Endodermal cell (in vitro differentiated cells): ENCODE measurements at regions not wholly inside any gene's neighbourhood (a gene's known extent, or its start where the extent isn't known, plus 50 kb on each side); places are given as distances from the start of the nearest gene placed in this dataset.
"Not testable (repeated sequence)": the region's sequence is repeated elsewhere in the genome, so short reads cannot be mapped to it uniquely, and the experiment has no call there.

Experiments used
- DNase-seq: peaks from one replicate; pipeline ENCODE4 v3.0.0-alpha.2; 2017
- H3K27ac ChIP-seq: 2 replicates; pipeline ENCODE4 v1.5.1; 2013; ENCODE audit warnings: mild to moderate bottlenecking, low read depth, low read length, moderate library complexity
- H3K27me3 ChIP-seq: 2 replicates; pipeline ENCODE4 v1.6.1; 2013; ENCODE audit warnings: mild to moderate bottlenecking, low read length, moderate library complexity; ENCODE audit not compliant: insufficient read depth, control insufficient read depth, poor library complexity, severe bottlenecking
- H3K36me3 ChIP-seq: 2 replicates; pipeline ENCODE4 v1.7.0; 2013; ENCODE audit warnings: mild to moderate bottlenecking, low read length, moderate library complexity; ENCODE audit not compliant: control insufficient read depth, insufficient read depth
- H3K4me1 ChIP-seq: one replicate; pipeline ENCODE4 v1.7.0; 2013; ENCODE audit warnings: low read length; ENCODE audit not compliant: control insufficient read depth, insufficient read depth
- H3K4me3 ChIP-seq: 2 replicates; pipeline ENCODE4 v1.5.1; 2013; ENCODE audit warnings: mild to moderate bottlenecking, low read length, moderate library complexity
- H3K9ac ChIP-seq: 2 replicates; pipeline ENCODE4 v1.6.1; 2013; ENCODE audit warnings: mild to moderate bottlenecking, low read length, moderate library complexity; ENCODE audit not compliant: poor library complexity, severe bottlenecking; ENCODE audit errors: extremely low read depth
- H3K9me3 ChIP-seq: 2 replicates; pipeline ENCODE4 v1.6.1; 2013; ENCODE audit warnings: mild to moderate bottlenecking, low read length, moderate library complexity; ENCODE audit not compliant: control insufficient read depth
- H3K27ac Mint-ChIP-seq: 2 replicates; pipeline ENCODE4 v1.8.0; 2020; ENCODE audit warnings: mixed read lengths
- H3K27me3 Mint-ChIP-seq: 2 replicates; pipeline ENCODE4 v1.8.0; 2021; ENCODE audit warnings: mild to moderate bottlenecking, mixed read lengths; ENCODE audit not compliant: insufficient read depth
- H3K36me3 Mint-ChIP-seq: 2 replicates; pipeline ENCODE4 v1.8.0; 2020; ENCODE audit warnings: low read depth, mixed read lengths
- H3K4me1 Mint-ChIP-seq: 2 replicates; pipeline ENCODE4 v1.8.0; 2020; ENCODE audit warnings: mixed read lengths
- H3K4me3 Mint-ChIP-seq: 2 replicates; pipeline ENCODE4 v1.8.0; 2020; ENCODE audit warnings: mild to moderate bottlenecking, moderate library complexity, mixed read lengths
- H3K9me3 Mint-ChIP-seq: 2 replicates; pipeline ENCODE4 v1.8.0; 2020; ENCODE audit warnings: mild to moderate bottlenecking, mixed read lengths
- WGBS, 2 experiments: methylation state at CpG; one replicate each; pipeline versions ENCODE4 v1.1.5 to v1.1.7; 2013; ENCODE audit warnings: missing lambda C conversion rate in 2 of 2, mixed read lengths in 1 of 2; ENCODE audit not compliant: insufficient coverage in 1 of 2, insufficient read length in 1 of 2; 5-methylcytosine and 5-hydroxymethylcytosine counted together
- TF ChIP-seq, protein P1 (sequence below): fragments of 200-600 bp; sonication (generic); conservative IDR thresholded peaks from 2 replicates; pipeline ENCODE4 v1.5.0; 2021; ENCODE audit warnings: antibody characterized with exemption, mild to moderate bottlenecking

DNA sequence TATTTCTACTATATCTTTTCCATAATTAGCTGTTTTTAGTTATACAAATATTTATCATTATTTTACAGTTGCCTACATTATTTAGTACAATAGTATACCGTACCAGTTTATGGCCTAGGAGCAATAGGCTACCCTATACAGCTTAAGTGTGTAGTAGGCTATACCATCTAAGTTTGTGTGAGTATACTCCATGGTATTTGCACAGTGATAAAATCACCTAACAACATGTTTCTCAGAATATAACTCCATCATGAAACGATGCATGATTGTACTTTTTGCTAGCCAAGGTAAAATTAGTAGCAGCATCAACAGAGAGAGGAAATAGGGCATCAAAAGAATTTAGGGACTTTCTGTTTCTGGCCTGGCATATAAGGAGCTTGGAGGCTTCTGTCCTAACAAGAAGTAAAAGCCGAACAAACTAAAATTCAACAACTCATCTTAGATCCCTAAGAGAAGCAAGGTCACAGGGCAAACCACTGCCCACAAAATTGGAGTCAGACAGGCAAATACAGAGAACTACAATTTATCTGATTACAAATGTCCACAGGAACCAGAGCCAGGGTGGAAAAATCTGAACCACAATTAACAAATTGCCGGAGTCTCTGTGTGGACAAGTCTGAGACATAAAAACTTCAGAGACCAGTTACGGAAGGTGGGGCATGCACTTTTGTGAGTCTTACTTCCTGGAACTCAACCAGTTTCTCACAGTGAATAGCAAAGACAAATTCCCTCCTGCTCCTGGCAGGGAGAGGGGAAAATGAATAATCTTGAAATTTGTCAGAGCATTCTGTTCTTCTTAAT lies 671.4 kb downstream of the RFPL4B start:
- Mint-ChIP-seq H3K4me1 (no peaks in the 10 kb centered on the region), H3K27ac (no peak overlapping the region), H3K4me3 (no peak overlapping the region), H3K27me3 (no peaks in the 10 kb centered on the region), H3K9me3 (no peaks in the 10 kb centered on the region), H3K36me3 (no peaks in the 10 kb centered on the region)
- H3K27me3 ChIP-seq = no peaks in the 10 kb centered on the region
- no peak for DNase-seq
- 93 to 100% methylated on average over 2 to 4 of the region's 5 CpGs for WGBS, 2 experiments
- no peak overlapping the region for H3K27ac ChIP-seq
- TF ChIP-seq, protein P1, sequence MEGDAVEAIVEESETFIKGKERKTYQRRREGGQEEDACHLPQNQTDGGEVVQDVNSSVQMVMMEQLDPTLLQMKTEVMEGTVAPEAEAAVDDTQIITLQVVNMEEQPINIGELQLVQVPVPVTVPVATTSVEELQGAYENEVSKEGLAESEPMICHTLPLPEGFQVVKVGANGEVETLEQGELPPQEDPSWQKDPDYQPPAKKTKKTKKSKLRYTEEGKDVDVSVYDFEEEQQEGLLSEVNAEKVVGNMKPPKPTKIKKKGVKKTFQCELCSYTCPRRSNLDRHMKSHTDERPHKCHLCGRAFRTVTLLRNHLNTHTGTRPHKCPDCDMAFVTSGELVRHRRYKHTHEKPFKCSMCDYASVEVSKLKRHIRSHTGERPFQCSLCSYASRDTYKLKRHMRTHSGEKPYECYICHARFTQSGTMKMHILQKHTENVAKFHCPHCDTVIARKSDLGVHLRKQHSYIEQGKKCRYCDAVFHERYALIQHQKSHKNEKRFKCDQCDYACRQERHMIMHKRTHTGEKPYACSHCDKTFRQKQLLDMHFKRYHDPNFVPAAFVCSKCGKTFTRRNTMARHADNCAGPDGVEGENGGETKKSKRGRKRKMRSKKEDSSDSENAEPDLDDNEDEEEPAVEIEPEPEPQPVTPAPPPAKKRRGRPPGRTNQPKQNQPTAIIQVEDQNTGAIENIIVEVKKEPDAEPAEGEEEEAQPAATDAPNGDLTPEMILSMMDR = no peak
- no peaks in the 10 kb centered on the region for H3K36me3 ChIP-seq
- H3K9ac ChIP-seq = no peak overlapping the region
- H3K4me3 ChIP-seq = no peak overlapping the region
- no peaks in the 10 kb centered on the region for H3K9me3 ChIP-seq
- H3K4me1 ChIP-seq = no peaks in the 10 kb centered on the region

DNA sequence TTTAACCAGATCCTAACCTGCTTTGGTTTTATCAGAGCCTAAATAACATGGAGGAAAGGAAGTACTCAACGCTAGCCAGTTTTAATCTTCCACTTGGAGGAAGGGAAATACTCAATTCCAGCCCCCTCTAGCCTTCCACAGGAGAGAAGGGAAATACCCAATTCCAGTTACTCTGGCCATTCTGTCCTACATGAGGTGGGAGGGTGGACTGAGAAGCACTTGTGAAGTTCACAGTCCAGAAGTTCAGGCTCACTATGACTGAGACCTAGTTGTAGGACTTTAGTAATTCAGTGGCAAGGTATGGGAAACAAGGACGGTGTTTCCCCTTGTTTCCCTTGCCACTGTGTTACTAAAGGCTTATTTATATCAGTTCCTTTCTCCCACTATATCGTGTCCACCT lies 672.0 kb downstream of the RFPL4B start:
- Mint-ChIP-seq H3K27ac (no peak overlapping the region), H3K27me3 (no peaks in the 10 kb centered on the region), H3K4me3 (no peak overlapping the region), H3K4me1 (no peaks in the 10 kb centered on the region), H3K36me3 (no peaks in the 10 kb centered on the region), H3K9me3 (no peaks in the 10 kb centered on the region)
- Histone ChIP-seq H3K9ac (no peak overlapping the region), H3K9me3 (no peaks in the 10 kb centered on the region), H3K4me1 (no peaks in the 10 kb centered on the region), H3K27me3 (no peaks in the 10 kb centered on the region), H3K27ac (no peak overlapping the region), H3K4me3 (no peak overlapping the region), H3K36me3 (no peaks in the 10 kb centered on the region)
- 80 to 92% methylated on average over 1 to 3 of the region's 3 CpGs for WGBS, 2 experiments
- no peak for DNase-seq
- TF ChIP-seq, protein P1 = no peak

DNA sequence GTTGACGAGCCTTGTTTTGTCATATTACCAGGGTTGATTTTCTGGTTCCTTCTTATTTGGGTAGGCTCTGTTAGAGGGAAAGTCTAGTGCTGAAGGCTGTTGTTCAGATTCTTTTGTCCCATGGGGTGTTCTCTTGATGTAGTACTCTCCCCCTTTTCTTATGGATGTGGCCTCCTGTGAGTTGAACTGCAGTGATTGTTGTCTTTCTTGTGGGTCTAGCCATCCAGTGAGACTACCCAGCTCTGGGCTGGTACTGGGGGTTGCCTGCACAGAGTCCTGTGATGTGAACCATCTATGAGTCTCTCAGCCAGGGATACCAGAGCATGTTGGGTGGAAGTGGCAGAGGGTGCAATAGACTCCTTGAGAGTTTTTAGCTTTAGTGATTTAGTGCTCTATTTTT lies 680.6 kb downstream of the RFPL4B start:
- peak; percentile 32 for DNase-seq
- H3K4me1 Mint-ChIP-seq = peaks cover 15% of the 10 kb centered on the region
- H3K27me3 Mint-ChIP-seq = no peaks in the 10 kb centered on the region
- TF ChIP-seq, protein P1 = no peak
- H3K9me3 ChIP-seq = no peaks in the 10 kb centered on the region
- H3K9ac ChIP-seq = no peak overlapping the region
- no peaks in the 10 kb centered on the region for H3K9me3 Mint-ChIP-seq
- 90% methylated on average over 1 of the region's 1 CpG; no CpG with 5 or more reads in 1 of the 2 experiments for WGBS, 2 experiments
- H3K36me3 ChIP-seq = no peaks in the 10 kb centered on the region
- H3K27me3 ChIP-seq = no peaks in the 10 kb centered on the region
- no peak overlapping the region for H3K27ac ChIP-seq
- no peaks in the 10 kb centered on the region for H3K36me3 Mint-ChIP-seq
- H3K4me1 ChIP-seq = no peaks in the 10 kb centered on the region
- H3K4me3 ChIP-seq = no peak overlapping the region
- H3K27ac Mint-ChIP-seq = no peak overlapping the region
- no peak overlapping the region for H3K4me3 Mint-ChIP-seq

DNA sequence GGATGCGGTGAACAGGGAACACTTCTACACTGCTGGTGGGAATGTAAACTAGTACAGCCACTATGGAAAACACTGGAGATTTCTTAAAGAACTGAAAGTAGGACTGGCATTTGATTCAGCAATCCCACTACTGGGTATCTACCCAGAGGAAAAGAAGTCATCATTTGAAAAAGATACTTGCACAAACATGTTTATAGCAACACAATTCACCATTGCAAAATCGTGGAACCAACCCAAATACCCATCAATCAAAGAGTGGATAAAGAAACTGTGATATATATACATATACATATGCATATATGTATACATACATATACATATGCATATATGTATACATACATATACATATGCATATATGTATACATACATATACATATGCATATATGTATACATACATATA lies 682.0 kb downstream of the RFPL4B start:
- H3K27me3 ChIP-seq, H3K9me3 Mint-ChIP-seq, H3K9me3 ChIP-seq, H3K36me3 ChIP-seq, H3K27ac Mint-ChIP-seq, H3K9ac ChIP-seq, DNase-seq, H3K27me3 Mint-ChIP-seq, H3K27ac ChIP-seq, H3K36me3 Mint-ChIP-seq, H3K4me1 ChIP-seq, H3K4me3 ChIP-seq, H3K4me3 Mint-ChIP-seq: not testable (repeated sequence)
- peaks cover 15% of the 10 kb centered on the region for H3K4me1 Mint-ChIP-seq
- 100% methylated on average over 1 of the region's 2 CpGs for whole genome bisulfite sequencing, 2 experiments
